WTC11 (cell line): ENCODE measurements at regions not wholly inside any gene's neighbourhood (a gene's known extent, or its start where the extent isn't known, plus 50 kb on each side); places are given as distances from the start of the nearest gene placed in this dataset.

ENCODE experiments used
- ATAC-seq: fragments of 200-7000 bp; cut with Tn5 transposase; 2 replicates; pipeline ENCODE4 v1.10.0; 2021; ENCODE audit warnings: mild to moderate bottlenecking, moderate library complexity
- CTCF ChIA-PET: fragments of 300-600 bp; sonication (Branson Sonifier 250); formaldehyde crosslinking; loops from one replicate; lab custom pipeline; 2021; ENCODE audit warnings: antibody characterized with exemption; lab: Charles Lee
- POLR2A ChIA-PET: fragments of 350-600 bp; sonication (Branson Sonifier 250); formaldehyde crosslinking; loops from one replicate; lab custom pipeline; 2021; ENCODE audit warnings: antibody characterized with exemption; lab: Charles Lee
- DNase-seq: peaks from one replicate; pipeline ENCODE4 v3.0.0; 2021; ENCODE audit warnings: low spot score
- H3K27ac Mint-ChIP-seq: 2 replicates; pipeline ENCODE4 v1.8.0; 2021; ENCODE audit warnings: mixed read lengths
- H3K27me3 Mint-ChIP-seq: 2 replicates; pipeline ENCODE4 v1.8.0; 2021; ENCODE audit warnings: low read depth, mild to moderate bottlenecking, moderate library complexity, mixed read lengths
- H3K36me3 Mint-ChIP-seq: 2 replicates; pipeline ENCODE4 v1.8.0; 2021; ENCODE audit warnings: mixed read lengths
- H3K4me1 Mint-ChIP-seq: 2 replicates; pipeline ENCODE4 v1.8.0; 2022; ENCODE audit warnings: mixed read lengths
- H3K4me3 Mint-ChIP-seq: 2 replicates; pipeline ENCODE4 v1.8.0; 2021; ENCODE audit warnings: mild to moderate bottlenecking, moderate library complexity, mixed read lengths
- H3K9me3 Mint-ChIP-seq: 2 replicates; pipeline ENCODE4 v1.8.0; 2021; ENCODE audit warnings: mixed read lengths
- ATF1 ChIP-seq: sonication (generic); formaldehyde crosslinking; IDR thresholded peaks from 2 replicates; pipeline ENCODE4 v1.8.1; 2023; ENCODE audit warnings: mild to moderate bottlenecking, moderate library complexity, missing genetic modification reagents
- CDX4 ChIP-seq: fragments of 250-450 bp; sonication (Bioruptor Pico); IDR thresholded peaks from 2 replicates; pipeline ENCODE4 v1.9.0; 2021; ENCODE audit warnings: moderate library complexity, mild to moderate bottlenecking, inconsistent platforms, borderline replicate concordance
- E2F5 ChIP-seq: sonication (generic); formaldehyde crosslinking; IDR thresholded peaks from 2 replicates; pipeline ENCODE4 v1.8.1; 2022; ENCODE audit warnings: mild to moderate bottlenecking, moderate library complexity, missing genetic modification reagents
- ELF4 ChIP-seq: sonication (generic); formaldehyde crosslinking; IDR thresholded peaks from 2 replicates; pipeline ENCODE4 v1.8.1; 2022; ENCODE audit warnings: low read depth, mild to moderate bottlenecking, moderate library complexity, missing genetic modification reagents
- ESRRA ChIP-seq: sonication (generic); formaldehyde crosslinking; IDR thresholded peaks from 2 replicates; pipeline ENCODE4 v1.8.1; 2022; ENCODE audit warnings: mild to moderate bottlenecking, missing genetic modification reagents, borderline replicate concordance
- JUN ChIP-seq: sonication (generic); formaldehyde crosslinking; IDR thresholded peaks from 2 replicates; pipeline ENCODE4 v1.8.0; 2023; ENCODE audit warnings: mild to moderate bottlenecking, missing genetic modification reagents
- NFE2L1 ChIP-seq: sonication (generic); formaldehyde crosslinking; IDR thresholded peaks from 2 replicates; pipeline ENCODE4 v1.8.1; 2023; ENCODE audit warnings: missing genetic modification reagents
- NR3C1 ChIP-seq: sonication (generic); formaldehyde crosslinking; conservative IDR thresholded peaks from 2 replicates; pipeline ENCODE4 v1.8.1; 2023; ENCODE audit warnings: low read depth, mild to moderate bottlenecking, missing genetic modification reagents
- PREB ChIP-seq: sonication (generic); formaldehyde crosslinking; IDR thresholded peaks from 2 replicates; pipeline ENCODE4 v1.8.1; 2022; ENCODE audit warnings: mild to moderate bottlenecking, missing genetic modification reagents, moderate library complexity, borderline replicate concordance
- SOX15 ChIP-seq: fragments of 250-450 bp; sonication (Bioruptor Pico); IDR thresholded peaks from 2 replicates; pipeline ENCODE4 v1.9.0; 2021; ENCODE audit warnings: mild to moderate bottlenecking
- TEAD1 ChIP-seq: sonication (generic); formaldehyde crosslinking; IDR thresholded peaks from 2 replicates; pipeline ENCODE4 v1.8.0; 2022; ENCODE audit warnings: mild to moderate bottlenecking, missing genetic modification reagents
- TP53 ChIP-seq: sonication (generic); formaldehyde crosslinking; IDR thresholded peaks from 2 replicates; pipeline ENCODE4 v1.8.1; 2023; ENCODE audit warnings: mild to moderate bottlenecking, missing genetic modification reagents
- ZNF138 ChIP-seq: sonication (generic); formaldehyde crosslinking; conservative IDR thresholded peaks from 2 replicates; pipeline ENCODE4 v1.8.1; 2022; ENCODE audit warnings: mild to moderate bottlenecking, moderate library complexity, missing genetic modification reagents
- ZNF416 ChIP-seq: fragments of 250-450 bp; sonication (Bioruptor Pico); IDR thresholded peaks from 2 replicates; pipeline ENCODE4 v1.9.0; 2021; ENCODE audit warnings: mild to moderate bottlenecking, inconsistent platforms
- ZNF512 ChIP-seq: sonication (generic); formaldehyde crosslinking; IDR thresholded peaks from 2 replicates; pipeline ENCODE4 v1.8.1; 2022; ENCODE audit warnings: missing genetic modification reagents, borderline replicate concordance
- ZNF532 ChIP-seq: fragments of 250-450 bp; sonication (Bioruptor Pico); IDR thresholded peaks from 2 replicates; pipeline ENCODE4 v1.9.0; 2021; ENCODE audit warnings: mild to moderate bottlenecking, borderline replicate concordance
- ZNF671 ChIP-seq: fragments of 250-450 bp; sonication (Bioruptor Pico); IDR thresholded peaks from 2 replicates; pipeline ENCODE4 v1.8.0; 2021; ENCODE audit warnings: mild to moderate bottlenecking
- TF ChIP-seq, protein P1 (sequence below): sonication (generic); formaldehyde crosslinking; IDR thresholded peaks from 2 replicates; pipeline ENCODE4 v1.8.1; 2023; ENCODE audit warnings: mild to moderate bottlenecking, missing genetic modification reagents
- TF ChIP-seq, protein P2 (sequence below): sonication (generic); formaldehyde crosslinking; IDR thresholded peaks from 2 replicates; pipeline ENCODE4 v1.8.0; 2022; ENCODE audit warnings: mild to moderate bottlenecking, missing genetic modification reagents
- TF ChIP-seq, protein P3 (sequence below): sonication (generic); formaldehyde crosslinking; conservative IDR thresholded peaks from 2 replicates; pipeline ENCODE4 v1.8.1; 2022; ENCODE audit warnings: mild to moderate bottlenecking, missing genetic modification reagents

- TF ChIP-seq, protein P1, sequence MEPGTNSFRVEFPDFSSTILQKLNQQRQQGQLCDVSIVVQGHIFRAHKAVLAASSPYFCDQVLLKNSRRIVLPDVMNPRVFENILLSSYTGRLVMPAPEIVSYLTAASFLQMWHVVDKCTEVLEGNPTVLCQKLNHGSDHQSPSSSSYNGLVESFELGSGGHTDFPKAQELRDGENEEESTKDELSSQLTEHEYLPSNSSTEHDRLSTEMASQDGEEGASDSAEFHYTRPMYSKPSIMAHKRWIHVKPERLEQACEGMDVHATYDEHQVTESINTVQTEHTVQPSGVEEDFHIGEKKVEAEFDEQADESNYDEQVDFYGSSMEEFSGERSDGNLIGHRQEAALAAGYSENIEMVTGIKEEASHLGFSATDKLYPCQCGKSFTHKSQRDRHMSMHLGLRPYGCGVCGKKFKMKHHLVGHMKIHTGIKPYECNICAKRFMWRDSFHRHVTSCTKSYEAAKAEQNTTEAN (CRISPR knock-in tag), result no peak
- TF ChIP-seq, all 79 proteins: peak for 0
These were observed 134.5 kb downstream of the EDN3 start (continued) for GRCh38 chr20:59434960-59435359.

DNA sequence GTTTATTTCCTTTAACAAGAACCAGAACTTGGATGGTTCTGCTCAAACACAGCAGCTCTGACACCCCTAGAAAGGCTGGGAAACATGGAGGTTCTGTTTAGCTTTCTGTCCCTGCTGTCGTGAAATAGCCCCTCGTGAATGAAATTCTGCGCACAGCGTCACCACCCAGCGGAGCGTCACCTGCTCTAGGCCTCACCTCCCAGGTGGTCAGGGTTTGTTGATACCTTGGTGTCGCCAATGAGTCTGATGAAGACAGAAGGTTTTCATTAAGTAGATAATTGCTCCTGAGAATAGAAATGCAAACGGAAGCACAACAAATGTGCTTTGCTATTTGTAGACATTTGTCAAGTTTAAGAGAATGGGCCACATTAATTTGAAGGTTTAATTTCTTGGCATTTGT, 135.1 kb downstream of the EDN3 start:
- Mint-ChIP-seq H3K27ac (no peak overlapping the region), H3K27me3 (no peaks in the 10 kb centered on the region; the same call in 1 of the 2 replicates), H3K4me3 (no peak overlapping the region), H3K4me1 (peaks cover 2% of the 10 kb centered on the region; the same call in 1 of the 2 replicates), H3K9me3 (no peaks in the 10 kb centered on the region), H3K36me3 (no peaks in the 10 kb centered on the region)
- ATAC-seq (no peak), DNase-seq (no peak)
- ChIA-PET CTCF (interaction anchor here (1.3 kb wide), 1 partner anchor 31 kb away, joined by 4 read pairs; no protein-coding TSS in a partner anchor), POLR2A (interaction anchor here (0.7 kb wide), 1 partner anchor 842 kb away, joined by 3 read pairs; no protein-coding TSS in a partner anchor)
- TF ChIP-seq, protein P2, sequence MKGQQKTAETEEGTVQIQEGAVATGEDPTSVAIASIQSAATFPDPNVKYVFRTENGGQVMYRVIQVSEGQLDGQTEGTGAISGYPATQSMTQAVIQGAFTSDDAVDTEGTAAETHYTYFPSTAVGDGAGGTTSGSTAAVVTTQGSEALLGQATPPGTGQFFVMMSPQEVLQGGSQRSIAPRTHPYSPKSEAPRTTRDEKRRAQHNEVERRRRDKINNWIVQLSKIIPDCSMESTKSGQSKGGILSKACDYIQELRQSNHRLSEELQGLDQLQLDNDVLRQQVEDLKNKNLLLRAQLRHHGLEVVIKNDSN (CRISPR knock-in tag), result no peak
- TF ChIP-seq, protein P3, sequence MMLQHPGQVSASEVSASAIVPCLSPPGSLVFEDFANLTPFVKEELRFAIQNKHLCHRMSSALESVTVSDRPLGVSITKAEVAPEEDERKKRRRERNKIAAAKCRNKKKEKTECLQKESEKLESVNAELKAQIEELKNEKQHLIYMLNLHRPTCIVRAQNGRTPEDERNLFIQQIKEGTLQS (CRISPR knock-in tag), result no peak
- no peak for TF ChIP-seq ZNF532
- no peak for TF ChIP-seq ATF1 (CRISPR knock-in tag)
- no peak for TF ChIP-seq ELF4 (CRISPR knock-in tag)
- TF ChIP-seq CDX4 (CRISPR knock-in tag), result no peak
- TF ChIP-seq TEAD1, result no peak
- no peak for TF ChIP-seq ZNF671
- TF ChIP-seq ESRRA (CRISPR knock-in tag), result no peak
- no peak for TF ChIP-seq TP53 (CRISPR knock-in tag)

DNA sequence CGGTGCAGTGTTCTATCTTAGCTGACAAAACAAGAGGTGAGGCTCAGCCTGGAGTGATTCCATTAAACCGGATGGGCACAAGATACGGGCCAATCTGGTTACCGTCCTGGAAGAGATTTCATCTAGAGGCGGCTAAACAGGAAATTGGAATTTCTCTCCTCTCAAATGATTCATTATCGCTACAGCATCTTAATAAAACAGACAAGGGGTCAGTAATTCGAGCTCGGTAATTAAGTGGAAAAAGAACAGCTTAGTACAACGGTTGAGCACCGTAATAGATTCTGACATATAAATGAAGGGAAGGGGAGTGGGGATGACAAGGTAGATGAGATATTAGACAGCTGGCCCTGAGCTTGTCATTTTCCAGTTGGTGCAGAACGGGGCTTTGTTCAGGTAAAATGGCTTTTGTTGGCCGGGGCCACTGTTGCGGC, 137.2 kb downstream of the EDN3 start:
- CTCF ChIA-PET, result interaction anchor here (2.0 to 3.9 kb wide), 2 partner anchors 58 to 230 kb away, joined by 7 to 32 read pairs; no protein-coding TSS in a partner anchor
- no peak for ATAC-seq
- TF ChIP-seq E2F5 (CRISPR knock-in tag), result no peak
- no peak for TF ChIP-seq SOX15 (CRISPR knock-in tag)
- no peak for TF ChIP-seq PREB (CRISPR knock-in tag)
- no peak for TF ChIP-seq ZNF416
- no peak for TF ChIP-seq NR3C1 (CRISPR knock-in tag)
- TF ChIP-seq NFE2L1 (CRISPR knock-in tag), result no peak
- TF ChIP-seq ZNF138 (CRISPR knock-in tag), result no peak
- TF ChIP-seq ZNF512 (CRISPR knock-in tag), result no peak
- TF ChIP-seq, protein P3 (CRISPR knock-in tag), result no peak
- TF ChIP-seq JUN, result no peak
- TF ChIP-seq, protein P1 (CRISPR knock-in tag), result no peak

More for the DNA sequence above, 137.2 kb downstream of the EDN3 start:
- Mint-ChIP-seq H3K27ac (no peak overlapping the region), H3K4me1 (peaks cover 7% of the 10 kb centered on the region), H3K4me3 (no peak overlapping the region), H3K9me3 (no peaks in the 10 kb centered on the region), H3K36me3 (no peaks in the 10 kb centered on the region), H3K27me3 (peaks cover 3% of the 10 kb centered on the region; the same call in 1 of the 2 replicates)
- no peak for DNase-seq
- POLR2A ChIA-PET, result interaction anchor here (0.7 kb wide), 1 partner anchor 66 kb away, joined by 4 read pairs; no protein-coding TSS in a partner anchor
